ENCODE measurements at regions not wholly inside any gene's neighbourhood (a gene's known extent, or its start where the extent isn't known, plus 50 kb on each side); places are given as distances from the start of the nearest gene placed in this dataset.

- no peak for DNase-seq
These were observed 202.2 kb upstream of the FBXO11 start for GRCh38 chr2:48108455-48108854.

GRCh38 chr2:48109491-48110204 is 203.3 kb upstream of the FBXO11 start:
- no peak for DNase-seq

GRCh38 chr2:48110492-48110891 is 204.0 kb upstream of the FOXN2 start:
- DNase-seq, result no peak

- no peak for DNase-seq
These were observed 201.4 kb upstream of the FOXN2 start for GRCh38 chr2:48112911-48113680.

- no peak for DNase-seq
These were observed 200.7 kb upstream of the FOXN2 start for GRCh38 chr2:48113767-48114166.

GRCh38 chr2:48114256-48114655 is 200.2 kb upstream of the FOXN2 start:
- peak; percentile 59 for DNase-seq

- no peak for DNase-seq
These were observed 198.0 kb upstream of the FOXN2 start for GRCh38 chr2:48116497-48116896.

GRCh38 chr2:48118895-48119294 is 195.6 kb upstream of the FOXN2 start:
- DNase-seq, result no peak

GRCh38 chr2:48120112-48120511 is 194.4 kb upstream of the FOXN2 start:
- no peak for DNase-seq

GRCh38 chr2:48120759-48121242 is 193.7 kb upstream of the FOXN2 start:
- DNase-seq, result no peak

- no peak for DNase-seq
These were observed 192.3 kb upstream of the FOXN2 start for GRCh38 chr2:48122166-48122565.

- no peak for DNase-seq
These were observed 189.9 kb upstream of the FOXN2 start for GRCh38 chr2:48124592-48124991.

- DNase-seq, result no peak
These were observed 188.3 kb upstream of the FOXN2 start for GRCh38 chr2:48126162-48126561.

GRCh38 chr2:48127612-48128191 is 186.8 kb upstream of the FOXN2 start:
- no peak for DNase-seq

- DNase-seq, result no peak
These were observed 185.1 kb upstream of the FOXN2 start for GRCh38 chr2:48129293-48129950.

- peak; percentile 11 for DNase-seq
These were observed 182.8 kb upstream of the FOXN2 start for GRCh38 chr2:48131539-48132270.

- DNase-seq, result no peak
These were observed 182.2 kb upstream of the FOXN2 start for GRCh38 chr2:48132271-48132625.

- DNase-seq, result no peak
These were observed 179.8 kb upstream of the FOXN2 start for GRCh38 chr2:48134704-48135103.

GRCh38 chr2:48135797-48136196 is 178.7 kb upstream of the FOXN2 start:
- DNase-seq, result no peak

- no peak for DNase-seq
These were observed 176.7 kb upstream of the FOXN2 start for GRCh38 chr2:48137829-48138228.

- DNase-seq, result no peak
These were observed 175.6 kb upstream of the FOXN2 start for GRCh38 chr2:48138898-48139297.

GRCh38 chr2:48140586-48140985 is 173.9 kb upstream of the FOXN2 start:
- DNase-seq, result no peak

- DNase-seq, result no peak
These were observed 169.7 kb upstream of the FOXN2 start for GRCh38 chr2:48144777-48145176.
